NOMO-1 treated with DMSO at 0.1 percent for 48 hours (cell line): ENCODE measurements at regions not wholly inside any gene's neighbourhood (a gene's known extent, or its start where the extent isn't known, plus 50 kb on each side); places are given as distances from the start of the nearest gene placed in this dataset.

Source experiments
- DNase-seq: peaks from one replicate; lab custom pipeline; 2025; ENCODE audit not compliant: unreplicated experiment; lab: John Stamatoyannopoulos, UW

- no peak for DNase-seq
Measured at GRCh38 chr1:208820580-208821212, 576.5 kb upstream of the PLXNA2 start.

- DNase-seq = no peak
Measured at GRCh38 chr1:208821939-208822338, 577.8 kb upstream of the PLXNA2 start.

DNA sequence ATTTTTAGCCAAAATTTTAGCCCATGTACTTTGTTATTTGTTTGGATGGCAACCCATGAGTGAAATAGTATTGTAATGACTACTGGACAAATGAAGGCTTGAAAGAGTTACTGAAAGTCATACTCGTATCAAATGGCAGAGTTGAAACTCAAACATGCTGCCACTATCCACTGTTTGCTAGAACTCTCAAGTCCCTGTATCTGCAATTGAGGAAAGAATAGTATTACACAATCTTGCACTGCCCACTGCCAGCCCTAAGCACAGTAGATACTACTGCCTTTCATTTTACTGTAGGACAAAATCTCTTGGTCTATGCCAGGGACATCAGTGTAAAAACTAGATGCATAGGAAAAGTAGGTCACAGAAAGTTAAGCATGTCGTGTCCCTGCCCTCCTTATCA, 581.1 kb upstream of the PLXNA2 start:
- no peak for DNase-seq

GRCh38 chr1:208829595-208829994, 585.4 kb upstream of the PLXNA2 start:
- no peak for DNase-seq

DNA sequence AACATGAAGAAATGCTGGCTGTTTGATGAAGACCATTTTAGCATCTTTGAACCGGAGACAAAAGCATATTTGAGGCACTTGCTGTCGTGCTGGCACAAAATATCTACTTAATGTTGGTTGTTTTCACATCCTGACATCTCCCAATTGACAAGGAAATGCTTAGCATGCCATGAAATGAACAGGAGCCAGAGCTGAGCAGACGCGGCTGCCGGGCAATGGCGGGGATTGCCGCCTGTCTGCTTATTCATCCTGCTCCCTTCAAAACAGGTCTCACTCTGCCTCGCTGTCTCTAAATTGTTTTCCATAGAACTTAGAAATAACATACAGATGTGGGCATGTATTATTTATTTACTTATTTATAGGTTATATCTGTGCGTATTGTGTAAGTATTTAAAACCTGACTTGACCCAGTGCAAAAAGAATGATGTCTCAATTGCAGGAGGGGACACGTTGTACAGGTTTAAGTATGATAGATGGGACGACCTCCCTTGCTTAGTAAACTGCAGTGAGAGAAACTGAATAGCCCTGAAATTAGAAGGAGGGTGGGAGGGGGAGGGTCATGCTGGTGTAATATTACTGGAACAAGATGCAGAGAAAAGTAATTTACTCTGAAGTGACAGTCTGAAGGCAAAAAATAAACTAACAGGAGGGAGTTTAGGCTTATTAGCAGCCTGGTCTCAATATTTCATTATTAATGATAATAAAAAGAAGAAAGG, 590.4 kb upstream of the PLXNA2 start:
- DNase-seq = no peak

DNA sequence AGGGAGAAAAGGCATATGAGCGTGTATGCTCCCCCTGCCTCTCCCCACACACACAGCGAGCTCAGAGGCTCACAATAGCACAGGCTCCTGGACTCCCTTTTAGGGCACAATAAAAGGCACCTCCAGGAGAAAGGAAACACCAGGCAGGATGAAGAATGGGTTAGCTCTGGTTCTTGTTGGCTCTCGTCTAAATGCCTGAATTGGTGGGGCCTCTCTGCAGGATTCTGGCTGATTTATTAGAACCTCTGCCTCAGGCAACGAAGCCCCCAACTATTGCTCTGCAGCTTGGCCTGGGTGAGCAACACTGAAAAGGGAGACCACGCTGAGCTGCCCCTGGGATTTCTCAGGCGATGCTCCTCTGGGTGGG, 590.9 kb upstream of the PLXNA2 start:
- DNase-seq = no peak

DNA sequence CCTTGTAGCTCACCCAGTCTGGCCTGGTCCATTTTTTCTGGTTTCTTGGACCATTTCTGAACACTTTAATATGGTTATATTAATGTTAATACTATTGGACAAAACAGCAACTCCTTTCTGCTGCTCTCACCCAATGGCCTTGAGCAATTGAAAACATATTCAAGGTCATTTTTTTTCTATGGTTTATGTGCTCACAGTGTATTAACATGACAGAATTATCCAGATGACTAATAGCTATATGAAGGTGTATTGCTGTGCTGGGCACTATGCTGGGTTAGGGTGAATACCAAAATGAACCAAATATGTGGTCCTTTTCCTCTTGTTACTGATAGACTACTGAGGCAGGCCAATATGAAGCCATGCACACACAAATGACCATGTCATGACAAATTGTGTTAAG, 591.6 kb upstream of the PLXNA2 start:
- no peak for DNase-seq

DNA sequence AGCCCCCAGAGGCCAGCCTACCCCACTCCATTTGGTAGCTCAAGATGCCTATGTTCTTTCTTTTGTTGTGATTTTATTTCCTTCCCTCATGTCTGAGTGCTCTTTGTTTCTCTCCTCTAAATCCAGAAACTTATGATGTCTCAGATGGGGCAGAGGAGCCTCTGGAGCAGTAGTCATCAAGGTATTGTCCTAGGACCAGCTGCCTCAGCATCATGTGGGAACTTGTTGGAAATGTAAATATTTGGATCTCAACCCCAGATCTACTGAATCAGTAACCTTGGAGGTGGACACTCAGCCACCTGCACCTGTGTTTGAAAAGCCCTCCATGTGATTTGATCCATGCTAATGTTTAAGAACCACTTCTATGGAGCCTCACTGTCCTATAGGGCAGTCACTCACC, 593.1 kb upstream of the PLXNA2 start:
- DNase-seq = no peak

DNA sequence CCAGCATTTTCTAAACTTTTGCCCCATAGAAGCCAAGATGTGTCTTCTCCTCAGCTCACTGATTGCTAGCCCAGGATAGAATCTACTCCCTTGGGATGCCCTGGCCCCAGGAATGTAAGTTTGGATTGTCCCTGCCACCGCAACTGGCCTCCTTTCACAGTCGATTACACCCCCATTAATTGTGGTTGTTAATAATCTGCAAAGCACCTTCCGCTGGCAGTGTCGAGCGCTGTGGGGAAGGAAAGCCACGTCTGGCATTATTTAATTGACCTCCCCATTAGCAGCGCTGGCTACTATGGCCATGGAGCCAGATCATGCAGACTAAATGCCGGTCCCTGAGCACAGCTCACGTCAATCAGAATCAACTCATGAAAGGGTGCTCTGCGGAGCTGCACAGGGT, 597.3 kb upstream of the PLXNA2 start:
- DNase-seq = no peak

DNA sequence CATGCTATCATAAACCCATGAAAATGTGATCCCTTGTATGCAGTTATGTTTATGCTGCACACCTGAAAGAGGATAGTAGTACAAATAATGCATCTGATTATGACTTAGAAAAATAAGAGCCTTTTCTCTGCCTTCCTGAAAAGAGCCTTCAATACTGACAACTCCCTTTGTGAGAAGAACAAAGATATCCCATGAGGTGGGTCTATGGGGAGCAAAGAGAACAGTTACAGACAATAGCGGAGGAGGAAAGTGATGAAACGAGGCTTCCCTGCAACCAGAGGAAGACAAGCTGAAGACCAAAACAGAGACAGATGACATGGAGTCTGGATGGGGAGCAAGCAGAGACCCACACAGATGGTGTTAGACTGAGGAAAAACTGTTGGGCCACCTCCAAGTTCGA, 598.3 kb upstream of the PLXNA2 start:
- DNase-seq = no peak

- no peak for DNase-seq
Measured at GRCh38 chr1:208844158-208844557, 600.0 kb upstream of the PLXNA2 start.

- DNase-seq = no peak
Measured at GRCh38 chr1:208848854-208849253, 604.7 kb upstream of the PLXNA2 start.

- DNase-seq = no peak
Measured at GRCh38 chr1:208850442-208850841, 606.3 kb upstream of the PLXNA2 start.

- DNase-seq = no peak
Measured at GRCh38 chr1:208851366-208851765, 607.2 kb upstream of the PLXNA2 start.

GRCh38 chr1:208852911-208853310, 608.7 kb upstream of the PLXNA2 start:
- DNase-seq = no peak

DNA sequence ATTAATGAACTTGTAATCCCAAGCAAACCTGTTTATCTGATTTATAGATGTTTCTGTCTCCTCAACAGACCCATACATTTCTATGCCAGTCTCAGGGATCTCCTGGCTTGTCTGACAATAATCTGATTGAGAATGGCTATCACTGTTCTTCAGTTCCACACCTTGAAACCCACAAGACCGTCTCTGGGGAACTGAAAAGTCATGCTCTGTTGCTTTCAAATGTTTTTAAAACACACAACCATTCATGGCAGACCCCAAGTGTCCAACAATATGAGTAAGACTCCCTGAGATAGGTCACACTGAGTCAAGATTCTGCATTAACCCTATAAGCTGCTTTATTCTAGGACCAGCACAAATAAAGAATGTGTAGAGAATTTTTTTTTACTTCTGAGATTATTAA, 611.2 kb upstream of the PLXNA2 start:
- no peak for DNase-seq

- no peak for DNase-seq
Measured at GRCh38 chr1:208857465-208857864, 613.3 kb upstream of the PLXNA2 start.

DNA sequence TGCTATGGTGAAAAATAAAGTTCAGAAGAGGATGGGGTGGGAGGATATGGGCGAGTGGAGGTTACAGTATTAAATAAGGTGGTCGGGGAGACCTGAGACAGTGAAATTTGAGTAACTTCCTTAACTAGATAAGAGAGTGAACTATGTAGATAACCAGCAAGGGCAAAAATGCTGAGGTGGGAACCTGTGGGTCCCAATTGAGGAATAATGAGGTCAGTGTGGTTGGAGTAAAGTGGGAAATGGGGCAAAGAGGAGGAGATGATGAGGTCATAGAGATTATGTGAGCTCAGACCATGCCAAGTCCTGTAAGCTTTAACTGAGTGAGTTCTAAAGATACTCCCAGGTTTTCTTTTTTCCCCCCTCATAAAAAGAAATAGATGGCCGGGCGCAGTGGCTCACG, 614.6 kb upstream of the PLXNA2 start:
- no peak for DNase-seq

DNA sequence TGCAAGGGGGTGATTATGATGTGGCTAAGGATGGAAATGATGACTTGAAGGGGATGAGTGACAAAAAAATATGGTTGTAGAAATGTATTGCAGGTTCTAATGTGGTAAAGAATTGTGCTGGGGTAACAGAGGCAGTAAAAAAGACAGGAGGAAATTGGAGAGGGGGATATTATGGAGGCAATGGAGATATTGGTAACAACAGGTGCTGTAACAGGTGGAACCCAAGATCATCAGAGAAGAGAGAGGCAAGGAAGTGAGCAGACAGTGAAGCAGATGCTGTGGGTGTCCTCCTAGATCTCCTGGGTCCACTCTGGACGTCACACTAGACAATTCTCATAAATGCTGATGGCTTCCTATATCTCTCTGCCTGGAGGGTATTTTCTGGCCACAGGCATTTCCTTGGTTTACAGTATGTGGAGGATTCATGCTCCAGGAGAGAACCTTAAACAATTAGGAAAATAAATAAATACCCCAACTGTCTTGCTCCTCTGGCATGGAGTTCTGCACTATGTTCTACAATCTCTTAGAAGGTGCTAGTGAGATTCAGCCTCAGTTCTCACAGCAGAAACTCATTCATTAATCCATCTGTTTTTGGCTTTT, 620.3 kb upstream of the PLXNA2 start:
- no peak for DNase-seq

- no peak for DNase-seq
Measured at GRCh38 chr1:208866386-208866955, 622.3 kb upstream of the PLXNA2 start.

- no peak for DNase-seq
Measured at GRCh38 chr1:208868554-208868953, 624.4 kb upstream of the PLXNA2 start.

DNA sequence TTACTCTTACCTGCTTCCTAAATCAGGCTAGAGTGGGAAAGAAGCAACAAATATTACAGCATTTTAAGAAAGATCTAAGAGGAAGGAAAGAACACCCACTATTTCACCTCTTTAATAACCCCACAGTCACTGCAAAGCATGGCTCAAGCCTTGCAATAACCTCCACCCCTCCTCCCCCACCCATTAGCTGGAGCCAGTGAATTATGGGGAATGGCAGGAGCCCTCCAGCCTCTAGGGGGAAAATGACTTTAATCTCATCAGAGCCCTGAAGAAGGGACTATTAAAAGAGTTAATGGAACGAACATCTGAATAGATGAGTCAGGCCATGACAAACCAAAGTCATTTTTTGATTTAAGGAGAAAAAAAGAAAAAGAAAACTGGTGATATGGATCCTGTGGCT, 630.7 kb upstream of the PLXNA2 start:
- DNase-seq = no peak
